GM23248 (cell line): ENCODE measurements at regions not wholly inside any gene's neighbourhood (a gene's known extent, or its start where the extent isn't known, plus 50 kb on each side); places are given as distances from the start of the nearest gene placed in this dataset.

Experiments
- DNase-seq: peaks from one replicate; pipeline ENCODE4 v3.0.0-alpha.2; 2015
- H2AFZ ChIP-seq: fragments of 200-600 bp; sonication (generic); 2 replicates; pipeline ENCODE4 v1.6.1; 2016; ENCODE audit warnings: antibody characterized with exemption
- H3F3A ChIP-seq: fragments of 200-600 bp; sonication (generic); 2 replicates; pipeline ENCODE4 v1.6.1; 2016; ENCODE audit warnings: mild to moderate bottlenecking, antibody characterized with exemption, mixed run types; ENCODE audit not compliant: insufficient read depth
- H3K27ac ChIP-seq: fragments of 200-600 bp; sonication (generic); 2 replicates; pipeline ENCODE4 v1.5.1; 2016; ENCODE audit warnings: mild to moderate bottlenecking
- H3K27me3 ChIP-seq: fragments of 200-600 bp; sonication (generic); replicated peaks from 2 replicates; pipeline ENCODE4 v1.6.1; 2016; ENCODE audit warnings: mild to moderate bottlenecking; ENCODE audit not compliant: insufficient read depth
- H3K36me3 ChIP-seq: fragments of 200-600 bp; sonication (generic); 2 replicates; pipeline ENCODE4 v1.6.1; 2016; ENCODE audit warnings: low read depth, mild to moderate bottlenecking
- H3K4me1 ChIP-seq: fragments of 200-600 bp; sonication (generic); 2 replicates; pipeline ENCODE4 v1.6.1; 2016; ENCODE audit warnings: mild to moderate bottlenecking; ENCODE audit not compliant: insufficient read depth
- H3K4me2 ChIP-seq: fragments of 200-600 bp; sonication (generic); one replicate; pipeline ENCODE4 v1.6.1; 2016; ENCODE audit warnings: mild to moderate bottlenecking; ENCODE audit not compliant: unreplicated experiment
- H3K4me3 ChIP-seq: fragments of 200-600 bp; sonication (generic); 2 replicates; pipeline ENCODE4 v1.5.1; 2016; ENCODE audit warnings: mild to moderate bottlenecking
- H3K79me2 ChIP-seq: fragments of 200-600 bp; sonication (generic); 2 replicates; pipeline ENCODE4 v1.6.1; 2016; ENCODE audit warnings: mild to moderate bottlenecking; ENCODE audit not compliant: insufficient read depth
- H3K9ac ChIP-seq: fragments of 200-600 bp; sonication (generic); 2 replicates; pipeline ENCODE4 v1.6.1; 2016; ENCODE audit warnings: mild to moderate bottlenecking
- H3K9me2 ChIP-seq: fragments of 200-600 bp; sonication (generic); 2 replicates; pipeline ENCODE4 v1.6.1; 2016; ENCODE audit warnings: mixed run types, mild to moderate bottlenecking, moderate library complexity; ENCODE audit not compliant: insufficient read depth
- H3K9me3 ChIP-seq: fragments of 200-600 bp; sonication (generic); one replicate; pipeline ENCODE4 v1.6.1; 2017; ENCODE audit warnings: low read depth
- H4K20me1 ChIP-seq: fragments of 200-600 bp; sonication (generic); 2 replicates; pipeline ENCODE4 v1.6.0; 2016; ENCODE audit not compliant: insufficient read depth
- EZH2 ChIP-seq: fragments of 200-600 bp; sonication (generic); IDR thresholded peaks from 2 replicates; pipeline ENCODE4 v1.6.1; 2018; ENCODE audit warnings: antibody characterized with exemption, mild to moderate bottlenecking; ENCODE audit not compliant: insufficient read depth, poor library complexity, severe bottlenecking
- EZH2phosphoT487 ChIP-seq: fragments of 200-600 bp; sonication (generic); IDR thresholded peaks from 2 replicates; pipeline ENCODE4 v1.6.1; 2018; ENCODE audit warnings: antibody characterized with exemption, moderate library complexity, mild to moderate bottlenecking, low read depth; ENCODE audit not compliant: insufficient read depth
- WGBS, 2 experiments: methylation state at CpG; one replicate each; pipeline ENCODE4 v1.1.6; 2015 to 2017; ENCODE audit warnings: low lambda C conversion rate in 2 of 2, low coverage in 1 of 2; ENCODE audit errors: missing lambda C conversion rate in 2 of 2; 5-methylcytosine and 5-hydroxymethylcytosine counted together
- in situ Hi-C: fragments of 300-500 bp; cut with MboI; formaldehyde crosslinking; loops from 2 replicates; pipeline ENCODE4 v1.15.0; 2020

- H3K9ac ChIP-seq: no peak overlapping the region
Observed at GRCh38 chr5:116746668-116747067, 172.0 kb upstream of the SEMA6A start.

GRCh38 chr5:116740771-116741170, 166.1 kb upstream of the SEMA6A start:
- in situ Hi-C loops: no loop called here
- DNase-seq: no peak
- WGBS, 2 experiments: 62 to 78% methylated on average over 1 of the region's 1 CpG

More at GRCh38 chr5:116746668-116747067, 172.0 kb upstream of the SEMA6A start:
- Histone ChIP-seq H3K27ac (no peak overlapping the region), H3K4me2 (no peak overlapping the region), H3K9me2 (no peaks in the 10 kb centered on the region), H2AFZ (no peak overlapping the region), H3F3A (no peaks in the 10 kb centered on the region), H4K20me1 (no peaks in the 10 kb centered on the region), H3K36me3 (no peaks in the 10 kb centered on the region), H3K4me1 (no peaks in the 10 kb centered on the region), H3K79me2 (no peaks in the 10 kb centered on the region), H3K9me3 (no peaks in the 10 kb centered on the region), H3K27me3 (no peaks in the 10 kb centered on the region), H3K4me3 (no peak overlapping the region)
- TF ChIP-seq EZH2: no peak
- no peak for TF ChIP-seq EZH2phosphoT487
- in situ Hi-C loops: no loop called here
- 20 to 21% methylated on average over 3 of the region's 3 CpGs for WGBS, 2 experiments
- DNase-seq: no peak

GRCh38 chr5:116739571-116739970, 164.9 kb upstream of the SEMA6A start:
- Histone ChIP-seq H2AFZ (no peak overlapping the region), H3F3A (no peaks in the 10 kb centered on the region), H3K4me1 (no peaks in the 10 kb centered on the region), H3K9me2 (no peaks in the 10 kb centered on the region), H3K27me3 (no peaks in the 10 kb centered on the region), H3K9me3 (no peaks in the 10 kb centered on the region), H3K4me3 (no peak overlapping the region), H3K4me2 (no peak overlapping the region), H3K36me3 (no peaks in the 10 kb centered on the region), H3K27ac (no peak overlapping the region), H3K9ac (no peak overlapping the region), H4K20me1 (no peaks in the 10 kb centered on the region), H3K79me2 (no peaks in the 10 kb centered on the region)
- no peak for DNase-seq
- in situ Hi-C loops: no loop called here
- WGBS, 2 experiments: 1% methylated on average over 9 of the region's 9 CpGs
- TF ChIP-seq EZH2 (no peak), EZH2phosphoT487 (no peak)

More at GRCh38 chr5:116740771-116741170, 166.1 kb upstream of the SEMA6A start:
- Histone ChIP-seq H3K79me2 (no peaks in the 10 kb centered on the region), H3K9ac (no peak overlapping the region), H3F3A (no peaks in the 10 kb centered on the region), H4K20me1 (no peaks in the 10 kb centered on the region), H3K27me3 (no peaks in the 10 kb centered on the region), H3K4me2 (no peak overlapping the region), H3K4me1 (no peaks in the 10 kb centered on the region), H3K27ac (no peak overlapping the region), H3K36me3 (no peaks in the 10 kb centered on the region), H3K9me3 (no peaks in the 10 kb centered on the region), H3K9me2 (no peaks in the 10 kb centered on the region), H3K4me3 (no peak overlapping the region), H2AFZ (no peak overlapping the region)
- TF ChIP-seq EZH2phosphoT487 (no peak), EZH2 (no peak)

- TF ChIP-seq EZH2phosphoT487 (no peak), EZH2 (no peak)
- Histone ChIP-seq H3K9me3 (no peaks in the 10 kb centered on the region), H3K27me3 (no peaks in the 10 kb centered on the region), H3F3A (no peaks in the 10 kb centered on the region), H3K9ac (no peak overlapping the region), H4K20me1 (no peaks in the 10 kb centered on the region), H3K4me2 (no peak overlapping the region), H3K27ac (no peak overlapping the region), H3K36me3 (no peaks in the 10 kb centered on the region), H3K79me2 (no peaks in the 10 kb centered on the region), H2AFZ (no peak overlapping the region), H3K9me2 (no peaks in the 10 kb centered on the region), H3K4me3 (no peak overlapping the region), H3K4me1 (no peaks in the 10 kb centered on the region)
- WGBS, 2 experiments: 16 to 21% methylated on average over 6 of the region's 6 CpGs
- in situ Hi-C loops: no loop called here
- no peak for DNase-seq
Observed at GRCh38 chr5:116738615-116739261, 164.1 kb upstream of the SEMA6A start.

- Histone ChIP-seq H3F3A (no peaks in the 10 kb centered on the region), H3K27me3 (no peaks in the 10 kb centered on the region), H3K4me2 (no peak overlapping the region), H3K36me3 (no peaks in the 10 kb centered on the region), H3K9ac (no peak overlapping the region), H4K20me1 (no peaks in the 10 kb centered on the region), H3K9me2 (no peaks in the 10 kb centered on the region), H3K79me2 (no peaks in the 10 kb centered on the region), H3K27ac (no peak overlapping the region), H3K9me3 (no peaks in the 10 kb centered on the region), H3K4me3 (no peak overlapping the region), H2AFZ (no peak overlapping the region), H3K4me1 (no peaks in the 10 kb centered on the region)
- 48 to 51% methylated on average over 5 of the region's 5 CpGs for WGBS, 2 experiments
- DNase-seq: no peak
- in situ Hi-C loops: no loop called here
- no peak for TF ChIP-seq EZH2phosphoT487
- TF ChIP-seq EZH2: no peak
Observed at GRCh38 chr5:116738239-116738614, 163.6 kb upstream of the SEMA6A start.
